ENCODE measurements at regions not wholly inside any gene's neighbourhood (a gene's known extent, or its start where the extent isn't known, plus 50 kb on each side); places are given as distances from the start of the nearest gene placed in this dataset.
"Not testable (repeated sequence)": the region's sequence is repeated elsewhere in the genome, so short reads cannot be mapped to it uniquely, and the experiment has no call there.

GRCh38 chr2:221750316-221750715, 178.2 kb upstream of the EPHA4 start:
- H3K4me3 ChIP-seq (replicated peaks; ENCODE audit: low read depth, low read length), result no peak overlapping the region
- no peak for DNase-seq (ENCODE audit: extremely low read depth, low read depth)
- no peak for TF ChIP-seq CTCF (IDR thresholded peaks at IDR 0.05; ENCODE audit: low read depth, low read length, missing control alignments)

- H3K4me3 ChIP-seq (replicated peaks; ENCODE audit: low read depth, low read length), result no peak overlapping the region
- DNase-seq (ENCODE audit: extremely low read depth, low read depth), result no peak
- TF ChIP-seq CTCF (IDR thresholded peaks at IDR 0.05; ENCODE audit: low read depth, low read length, missing control alignments), result no peak
These were observed 175.3 kb upstream of the EPHA4 start for GRCh38 chr2:221747289-221747972.

GRCh38 chr2:221741496-221742211, 169.6 kb upstream of the EPHA4 start:
- H3K4me3 ChIP-seq (replicated peaks; ENCODE audit: low read depth, low read length), result no peak overlapping the region
- no peak for DNase-seq (ENCODE audit: extremely low read depth, low read depth)
- no peak for TF ChIP-seq CTCF (IDR thresholded peaks at IDR 0.05; ENCODE audit: low read depth, low read length, missing control alignments)

GRCh38 chr2:221731432-221732145, 159.5 kb upstream of the EPHA4 start:
- no peak for TF ChIP-seq CTCF (IDR thresholded peaks at IDR 0.05; ENCODE audit: low read depth, low read length, missing control alignments)
- no peak for DNase-seq (ENCODE audit: extremely low read depth, low read depth)

GRCh38 chr2:221726894-221727513, 154.9 kb upstream of the EPHA4 start:
- no peak for DNase-seq (ENCODE audit: extremely low read depth, low read depth)
- no peak for TF ChIP-seq CTCF (IDR thresholded peaks at IDR 0.05; ENCODE audit: low read depth, low read length, missing control alignments)
- no peak overlapping the region for H3K4me3 ChIP-seq (replicated peaks; ENCODE audit: low read depth, low read length)

More at GRCh38 chr2:221731432-221732145, 159.5 kb upstream of the EPHA4 start:
- H3K4me3 ChIP-seq (replicated peaks; ENCODE audit: low read depth, low read length), result no peak overlapping the region

GRCh38 chr2:221724631-221725203, 152.6 kb upstream of the EPHA4 start:
- DNase-seq (ENCODE audit: extremely low read depth, low read depth), result no peak
- no peak for TF ChIP-seq CTCF (IDR thresholded peaks at IDR 0.05; ENCODE audit: low read depth, low read length, missing control alignments)
- H3K4me3 ChIP-seq (replicated peaks; ENCODE audit: low read depth, low read length), result no peak overlapping the region

- H3K4me3 ChIP-seq (replicated peaks; ENCODE audit: low read depth, low read length); DNase-seq (ENCODE audit: extremely low read depth, low read depth): not testable (repeated sequence)
These were observed 152.0 kb upstream of the EPHA4 start for GRCh38 chr2:221724117-221724516.

All from HFF-Myc (cell line).